NCI-H226 (cell line): ENCODE measurements at regions not wholly inside any gene's neighbourhood (a gene's known extent, or its start where the extent isn't known, plus 50 kb on each side); places are given as distances from the start of the nearest gene placed in this dataset.

Experiments
- DNase-seq: peaks from one replicate; pipeline ENCODE4 v3.0.0-alpha.2; 2015

GRCh38 chr2:133721118-133721517 lies 152.9 kb upstream of the NCKAP5 start:
- no peak for DNase-seq

GRCh38 chr2:133723133-133723532 lies 154.9 kb upstream of the NCKAP5 start:
- no peak for DNase-seq

- no peak for DNase-seq
Observed at GRCh38 chr2:133726973-133727372, 158.7 kb upstream of the NCKAP5 start.

GRCh38 chr2:133732059-133732458 lies 163.8 kb upstream of the NCKAP5 start:
- DNase-seq: no peak

- no peak for DNase-seq
Observed at GRCh38 chr2:133732982-133733900, 165.0 kb upstream of the NCKAP5 start.

GRCh38 chr2:133733901-133734255 lies 165.6 kb upstream of the NCKAP5 start:
- DNase-seq: peak; percentile 12

- no peak for DNase-seq
Observed at GRCh38 chr2:133734716-133735495, 166.6 kb upstream of the NCKAP5 start.

- no peak for DNase-seq
Observed at GRCh38 chr2:133736674-133737073, 168.4 kb upstream of the NCKAP5 start.

- no peak for DNase-seq
Observed at GRCh38 chr2:133737242-133737993, 169.2 kb upstream of the NCKAP5 start.

- no peak for DNase-seq
Observed at GRCh38 chr2:133739039-133739438, 170.8 kb upstream of the NCKAP5 start.

- no peak for DNase-seq
Observed at GRCh38 chr2:133740500-133740899, 172.2 kb upstream of the NCKAP5 start.

- DNase-seq: peak; percentile 66
Observed at GRCh38 chr2:133748007-133748700, 179.9 kb upstream of the NCKAP5 start.

GRCh38 chr2:133753665-133754064 lies 185.4 kb upstream of the NCKAP5 start:
- no peak for DNase-seq

- DNase-seq: no peak
Observed at GRCh38 chr2:133755480-133756300, 187.4 kb upstream of the NCKAP5 start.

GRCh38 chr2:133756833-133757232 lies 188.6 kb upstream of the NCKAP5 start:
- no peak for DNase-seq

- no peak for DNase-seq
Observed at GRCh38 chr2:133760376-133760775, 192.1 kb upstream of the NCKAP5 start.

GRCh38 chr2:133765658-133766057 lies 197.4 kb upstream of the NCKAP5 start:
- no peak for DNase-seq

- no peak for DNase-seq
Observed at GRCh38 chr2:133766164-133766832, 198.0 kb upstream of the NCKAP5 start.

- no peak for DNase-seq
Observed at GRCh38 chr2:133768256-133768655, 200.0 kb upstream of the NCKAP5 start.

GRCh38 chr2:133768658-133769435 lies 200.6 kb upstream of the NCKAP5 start:
- DNase-seq: no peak
